HepG2 (cell line): ENCODE measurements at regions not wholly inside any gene's neighbourhood (a gene's known extent, or its start where the extent isn't known, plus 50 kb on each side); places are given as distances from the start of the nearest gene placed in this dataset.

Experiments used
- ATAC-seq: fragments of 200-7000 bp; cut with Tn5 transposase; 3 replicates; pipeline ENCODE4 v1.9.1; 2020; ENCODE audit warnings: mild to moderate bottlenecking, moderate library complexity
- BruUV-seq: library from RNA; stranded (reverse); fragments of 400-500 nt; replicated peaks from 2 replicates; lab custom pipeline; 2021; lab: Mats Ljungman, UMichigan
- CTCF ChIA-PET: fragments of 300-600 bp; formaldehyde crosslinking; extraction: SDS; loops from one replicate; lab custom pipeline; 2021; ENCODE audit warnings: low total read pairs, inconsistent platforms, low intra/inter-chr PET ratio; lab: Yijun Ruan, JAX
- POLR2A ChIA-PET: fragments of 350-600 bp; sonication (Branson Sonifier 250); formaldehyde crosslinking; loops from one replicate; lab custom pipeline; 2020; ENCODE audit warnings: antibody characterized with exemption, inconsistent platforms; lab: Yijun Ruan, JAX
- DNase-seq: peaks from one replicate; pipeline ENCODE4 v3.0.0-alpha.2; 2015; ENCODE audit warnings: low spot score
- FAIRE-seq: peaks from 3 replicates; lab custom pipeline; 2011; peaks lifted over from hg19 to GRCh38; lab: Jason Lieb, UNC
- H2AFZ ChIP-seq: one replicate; pipeline ENCODE4 v1.6.1; 2011; ENCODE audit warnings: low read length, inconsistent platforms
- H3K27ac ChIP-seq: fragments of 300-600 bp; 3 replicates; pipeline ENCODE4 v1.8.0; 2011; ENCODE audit warnings: mixed run types, mild to moderate bottlenecking, mixed read lengths, low read length, inconsistent platforms; ENCODE audit not compliant: insufficient read depth; ENCODE audit errors: extremely low read length
- H3K27me3 ChIP-seq, 2 experiments: fragments of 200-600 bp in 1 of 2; 2 replicates in 1 of 2; 3 replicates in 1 of 2; pipeline versions ENCODE4 v1.6.0 to v1.8.0; 2011; ENCODE audit warnings: low read length in 2 of 2, mild to moderate bottlenecking in 2 of 2, moderate library complexity in 2 of 2, inconsistent platforms in 1 of 2; ENCODE audit not compliant: insufficient read depth in 2 of 2, control insufficient read depth in 1 of 2
- H3K36me3 ChIP-seq, 2 experiments: fragments of 200-600 bp in 1 of 2; replicated peaks in 1 of 2; 2 replicates in 1 of 2; 3 replicates in 1 of 2; pipeline versions ENCODE4 v1.5.1 to v1.8.0; 2011; ENCODE audit warnings: low read length in 2 of 2, inconsistent platforms in 1 of 2; ENCODE audit not compliant: insufficient read depth in 2 of 2, control insufficient read depth in 1 of 2
- H3K4me1 ChIP-seq: 2 replicates; pipeline ENCODE4 v1.5.1; 2012; ENCODE audit warnings: low read length, inconsistent platforms; ENCODE audit not compliant: insufficient read depth
- H3K4me2 ChIP-seq: 2 replicates; pipeline ENCODE4 v1.6.0; 2011; ENCODE audit warnings: low read depth, low read length, inconsistent platforms
- H3K4me3 ChIP-seq, 3 experiments: fragments of 200-600 bp in 1 of 3; sonication (generic), shearing (Covaris generic) in 1 of 3; replicated peaks in 1 of 3; 2 replicates each; pipeline ENCODE4 v1.5.1; 2011 to 2016; ENCODE audit warnings: low read length in 3 of 3, inconsistent platforms in 2 of 3, low read depth in 2 of 3, mild to moderate bottlenecking in 2 of 3, control low read depth in 1 of 3, mixed read lengths in 1 of 3; ENCODE audit not compliant: insufficient read depth in 1 of 3
- H3K79me2 ChIP-seq: one replicate; pipeline ENCODE4 v1.6.1; 2011; ENCODE audit warnings: low read length, inconsistent platforms; ENCODE audit not compliant: insufficient read depth
- H3K9ac ChIP-seq: 2 replicates; pipeline ENCODE4 v1.6.0; 2011; ENCODE audit warnings: mild to moderate bottlenecking, low read depth, low read length, inconsistent platforms; ENCODE audit not compliant: insufficient read depth
- H3K9me3 ChIP-seq: 2 replicates; pipeline ENCODE4 v1.5.1; 2012; ENCODE audit warnings: mild to moderate bottlenecking, low read length
- H4K20me1 ChIP-seq: 2 replicates; pipeline ENCODE4 v1.6.0; 2011; ENCODE audit warnings: inconsistent platforms, mild to moderate bottlenecking, low read length, moderate library complexity; ENCODE audit not compliant: insufficient read depth
- CEBPG ChIP-seq: IDR thresholded peaks from 2 replicates; pipeline ENCODE4 v1.6.1; 2016
- CHCHD3 ChIP-seq: sonication (generic); formaldehyde crosslinking; IDR thresholded peaks from 2 replicates; pipeline ENCODE4 v1.8.0; 2022; ENCODE audit warnings: mild to moderate bottlenecking, missing genetic modification reagents, moderate library complexity
- KMT2B ChIP-seq: IDR thresholded peaks from 2 replicates; pipeline ENCODE4 v1.6.1; 2016; ENCODE audit warnings: missing genetic modification reagents, missing compliant biosample characterization
- PRPF4 ChIP-seq: fragments of 200-400 bp; formaldehyde crosslinking; IDR thresholded peaks from 2 replicates; pipeline ENCODE4 v1.6.1; 2016; ENCODE audit warnings: low read length, low read depth; ENCODE audit not compliant: poor library complexity, severe bottlenecking
- SAFB2 ChIP-seq: sonication (generic); formaldehyde crosslinking; IDR thresholded peaks from 2 replicates; pipeline ENCODE4 v1.5.1; 2020; ENCODE audit warnings: missing genetic modification reagents, low read depth, mild to moderate bottlenecking, borderline replicate concordance
- SMAD9 ChIP-seq: sonication (generic); formaldehyde crosslinking; IDR thresholded peaks from 2 replicates; pipeline ENCODE4 v1.5.1; 2020; ENCODE audit warnings: mild to moderate bottlenecking, missing genetic modification reagents
- SP1 ChIP-seq, 2 experiments: fragments of 450-650 bp in 1 of 2; sonication (generic) in 1 of 2; formaldehyde crosslinking in 1 of 2; IDR thresholded peaks; 2 replicates each; pipeline versions ENCODE4 v1.4.0 to v1.6.1; 2016 to 2020; ENCODE audit warnings: missing genetic modification reagents in 1 of 2
- TOE1 ChIP-seq: sonication (generic); formaldehyde crosslinking; IDR thresholded peaks from 2 replicates; pipeline ENCODE4 v1.4.0; 2020; ENCODE audit warnings: mild to moderate bottlenecking, missing genetic modification reagents
- ZFAT ChIP-seq: sonication (generic); formaldehyde crosslinking; conservative IDR thresholded peaks from 2 replicates; pipeline ENCODE4 v1.8.1; 2023; ENCODE audit warnings: missing genetic modification reagents, inconsistent platforms
- ZFP36L2 ChIP-seq: sonication (generic); formaldehyde crosslinking; IDR thresholded peaks from 2 replicates; pipeline ENCODE4 v1.4.0; 2020; ENCODE audit warnings: missing genetic modification reagents
- ZFP82 ChIP-seq: sonication (generic); formaldehyde crosslinking; IDR thresholded peaks from 2 replicates; pipeline ENCODE4 v1.5.1; 2020; ENCODE audit warnings: mild to moderate bottlenecking, missing genetic modification reagents, borderline replicate concordance
- ZIK1 ChIP-seq: sonication (generic); formaldehyde crosslinking; IDR thresholded peaks from 2 replicates; pipeline ENCODE4 v1.5.0; 2020; ENCODE audit warnings: mild to moderate bottlenecking, low read depth, missing genetic modification reagents, borderline replicate concordance
- ZNF256 ChIP-seq: sonication (generic); formaldehyde crosslinking; conservative IDR thresholded peaks from 2 replicates; pipeline ENCODE4 v1.4.0; 2020; ENCODE audit warnings: missing genetic modification reagents
- ZNF326 ChIP-seq: sonication (generic); formaldehyde crosslinking; IDR thresholded peaks from 2 replicates; pipeline ENCODE4 v1.4.0; 2020; ENCODE audit warnings: missing genetic modification reagents, borderline replicate concordance
- ZNF496 ChIP-seq: sonication (generic); formaldehyde crosslinking; IDR thresholded peaks from 2 replicates; pipeline ENCODE4 v1.8.1; 2023; ENCODE audit warnings: mild to moderate bottlenecking, moderate library complexity, missing genetic modification reagents; ENCODE audit not compliant: insufficient replicate concordance
- ZNF557 ChIP-seq: sonication (generic); formaldehyde crosslinking; IDR thresholded peaks from 2 replicates; pipeline ENCODE4 v1.4.0; 2020; ENCODE audit warnings: missing genetic modification reagents
- ZNF839 ChIP-seq: sonication (generic); formaldehyde crosslinking; IDR thresholded peaks from 2 replicates; pipeline ENCODE4 v1.4.0; 2020; ENCODE audit warnings: missing genetic modification reagents, mild to moderate bottlenecking, borderline replicate concordance
- WGBS: methylation state at CpG from one replicate; pipeline ENCODE4 v1.1.6; 2017; ENCODE audit warnings: low lambda C conversion rate; 5-methylcytosine and 5-hydroxymethylcytosine counted together
- in situ Hi-C: cut with HindIII; loops from 2 replicates; pipeline ENCODE4 v1.10.0; 2017; ENCODE audit warnings: low pct_unique_long_range_greater_than_20kb; ENCODE audit not compliant: extremely low pct_ligation_motif_present
- intact Hi-C: fragments of 100-400 bp; cut with micrococcal nuclease; formaldehyde crosslinking; loops from one replicate; pipeline ENCODE4 v1.10.0; 2022; ENCODE audit not compliant: unreplicated experiment
- TF ChIP-seq, protein P1 (sequence below): sonication (generic); formaldehyde crosslinking; IDR thresholded peaks from 2 replicates; pipeline ENCODE4 v1.4.0; 2020; ENCODE audit warnings: mild to moderate bottlenecking, missing genetic modification reagents
- TF ChIP-seq, protein P2 (sequence below): sonication (generic); formaldehyde crosslinking; IDR thresholded peaks from 2 replicates; pipeline ENCODE4 v1.5.0; 2020; ENCODE audit warnings: mild to moderate bottlenecking, missing genetic modification reagents

DNA sequence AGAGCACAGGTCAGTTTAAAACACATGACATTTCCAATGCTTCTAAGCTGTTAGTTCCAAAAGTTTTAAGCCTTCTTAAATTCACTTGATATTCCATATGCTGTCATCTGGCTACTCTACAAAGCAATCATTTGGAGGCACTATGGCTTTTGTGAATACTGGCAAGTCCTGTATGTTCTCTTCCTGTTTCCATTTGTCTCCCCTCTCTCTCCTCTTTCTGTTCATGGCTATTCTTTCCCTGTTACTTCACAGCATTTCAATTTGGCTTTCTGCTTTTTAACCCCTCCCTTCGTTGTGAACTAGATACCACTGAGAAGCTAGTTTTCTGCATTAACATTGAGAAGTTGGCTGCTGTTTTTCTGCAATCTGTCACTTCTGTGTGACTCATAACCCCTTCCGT lies 1337.2 kb upstream of the CELF4 start (continued):
- TF ChIP-seq SMAD9 (CRISPR knock-in tag): no peak
- TF ChIP-seq ZFP82 (CRISPR knock-in tag): no peak
- TF ChIP-seq ZNF256 (CRISPR knock-in tag): no peak
- TF ChIP-seq PRPF4: no peak
- TF ChIP-seq TOE1: no peak
- no peak for TF ChIP-seq ZNF557 (CRISPR knock-in tag)
- TF ChIP-seq ZFAT (CRISPR knock-in tag): no peak
- TF ChIP-seq, protein P1, sequence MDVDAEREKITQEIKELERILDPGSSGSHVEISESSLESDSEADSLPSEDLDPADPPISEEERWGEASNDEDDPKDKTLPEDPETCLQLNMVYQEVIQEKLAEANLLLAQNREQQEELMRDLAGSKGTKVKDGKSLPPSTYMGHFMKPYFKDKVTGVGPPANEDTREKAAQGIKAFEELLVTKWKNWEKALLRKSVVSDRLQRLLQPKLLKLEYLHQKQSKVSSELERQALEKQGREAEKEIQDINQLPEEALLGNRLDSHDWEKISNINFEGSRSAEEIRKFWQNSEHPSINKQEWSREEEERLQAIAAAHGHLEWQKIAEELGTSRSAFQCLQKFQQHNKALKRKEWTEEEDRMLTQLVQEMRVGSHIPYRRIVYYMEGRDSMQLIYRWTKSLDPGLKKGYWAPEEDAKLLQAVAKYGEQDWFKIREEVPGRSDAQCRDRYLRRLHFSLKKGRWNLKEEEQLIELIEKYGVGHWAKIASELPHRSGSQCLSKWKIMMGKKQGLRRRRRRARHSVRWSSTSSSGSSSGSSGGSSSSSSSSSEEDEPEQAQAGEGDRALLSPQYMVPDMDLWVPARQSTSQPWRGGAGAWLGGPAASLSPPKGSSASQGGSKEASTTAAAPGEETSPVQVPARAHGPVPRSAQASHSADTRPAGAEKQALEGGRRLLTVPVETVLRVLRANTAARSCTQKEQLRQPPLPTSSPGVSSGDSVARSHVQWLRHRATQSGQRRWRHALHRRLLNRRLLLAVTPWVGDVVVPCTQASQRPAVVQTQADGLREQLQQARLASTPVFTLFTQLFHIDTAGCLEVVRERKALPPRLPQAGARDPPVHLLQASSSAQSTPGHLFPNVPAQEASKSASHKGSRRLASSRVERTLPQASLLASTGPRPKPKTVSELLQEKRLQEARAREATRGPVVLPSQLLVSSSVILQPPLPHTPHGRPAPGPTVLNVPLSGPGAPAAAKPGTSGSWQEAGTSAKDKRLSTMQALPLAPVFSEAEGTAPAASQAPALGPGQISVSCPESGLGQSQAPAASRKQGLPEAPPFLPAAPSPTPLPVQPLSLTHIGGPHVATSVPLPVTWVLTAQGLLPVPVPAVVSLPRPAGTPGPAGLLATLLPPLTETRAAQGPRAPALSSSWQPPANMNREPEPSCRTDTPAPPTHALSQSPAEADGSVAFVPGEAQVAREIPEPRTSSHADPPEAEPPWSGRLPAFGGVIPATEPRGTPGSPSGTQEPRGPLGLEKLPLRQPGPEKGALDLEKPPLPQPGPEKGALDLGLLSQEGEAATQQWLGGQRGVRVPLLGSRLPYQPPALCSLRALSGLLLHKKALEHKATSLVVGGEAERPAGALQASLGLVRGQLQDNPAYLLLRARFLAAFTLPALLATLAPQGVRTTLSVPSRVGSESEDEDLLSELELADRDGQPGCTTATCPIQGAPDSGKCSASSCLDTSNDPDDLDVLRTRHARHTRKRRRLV (CRISPR knock-in tag): no peak

DNA sequence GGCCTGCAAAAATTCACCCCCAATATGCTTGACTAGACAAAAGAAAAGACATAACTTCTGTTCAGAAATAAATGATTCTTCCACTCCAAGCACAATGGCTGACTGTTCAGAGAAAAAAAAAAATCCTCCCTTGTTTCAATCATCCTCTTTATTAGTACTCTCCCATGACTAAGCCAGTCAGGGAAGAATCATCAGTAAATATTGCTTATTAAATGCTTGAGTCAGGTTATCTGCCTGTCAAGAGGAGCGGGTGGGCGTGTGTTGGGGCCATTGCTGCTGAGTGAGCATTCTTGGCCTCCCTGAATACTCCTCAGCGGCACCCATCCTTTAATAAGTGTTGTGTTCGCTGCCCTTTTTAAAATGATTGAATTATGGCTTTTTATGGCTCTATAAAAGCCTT lies 1334.8 kb upstream of the CELF4 start:
- ChIA-PET CTCF (no interaction called here), POLR2A (no interaction called here)
- no peaks in the 10 kb centered on the region for H3K36me3 ChIP-seq
- WGBS: 0% methylated on average over 4 of the region's 4 CpGs
- H3K4me1 ChIP-seq: no peaks in the 10 kb centered on the region
- no peak overlapping the region for H2AFZ ChIP-seq
- no peaks in the 10 kb centered on the region for H3K9me3 ChIP-seq
- H3K4me3 ChIP-seq: no peak overlapping the region
- H3K27me3 ChIP-seq: no peaks in the 10 kb centered on the region
- no peak for DNase-seq
- H3K4me2 ChIP-seq: no peak overlapping the region
- no peak overlapping the region for H3K9ac ChIP-seq
- no peak for ATAC-seq
- H3K27ac ChIP-seq: no peak overlapping the region
- intact Hi-C loops: no loop called here
- no peak for FAIRE-seq
- no peaks in the 10 kb centered on the region for H4K20me1 ChIP-seq
- in situ Hi-C loops: no loop called here
- no peaks in the 10 kb centered on the region for H3K79me2 ChIP-seq
- no TSS peak for BruUV-seq
- TF ChIP-seq PRPF4 (no peak), SP1 (IDR thresholded peaks at IDR 0.05) (no peak), SP1 (CRISPR knock-in tag; IDR thresholded peaks at IDR 0.05) (no peak), ZNF326 (CRISPR knock-in tag) (no peak), ZIK1 (CRISPR knock-in tag) (no peak), ZNF496 (no peak), CEBPG (no peak), ZFP36L2 (CRISPR knock-in tag) (no peak), CHCHD3 (CRISPR knock-in tag) (no peak), SAFB2 (CRISPR knock-in tag) (no peak), ZNF839 (CRISPR knock-in tag) (no peak), KMT2B (no peak)
- TF ChIP-seq, protein P2, sequence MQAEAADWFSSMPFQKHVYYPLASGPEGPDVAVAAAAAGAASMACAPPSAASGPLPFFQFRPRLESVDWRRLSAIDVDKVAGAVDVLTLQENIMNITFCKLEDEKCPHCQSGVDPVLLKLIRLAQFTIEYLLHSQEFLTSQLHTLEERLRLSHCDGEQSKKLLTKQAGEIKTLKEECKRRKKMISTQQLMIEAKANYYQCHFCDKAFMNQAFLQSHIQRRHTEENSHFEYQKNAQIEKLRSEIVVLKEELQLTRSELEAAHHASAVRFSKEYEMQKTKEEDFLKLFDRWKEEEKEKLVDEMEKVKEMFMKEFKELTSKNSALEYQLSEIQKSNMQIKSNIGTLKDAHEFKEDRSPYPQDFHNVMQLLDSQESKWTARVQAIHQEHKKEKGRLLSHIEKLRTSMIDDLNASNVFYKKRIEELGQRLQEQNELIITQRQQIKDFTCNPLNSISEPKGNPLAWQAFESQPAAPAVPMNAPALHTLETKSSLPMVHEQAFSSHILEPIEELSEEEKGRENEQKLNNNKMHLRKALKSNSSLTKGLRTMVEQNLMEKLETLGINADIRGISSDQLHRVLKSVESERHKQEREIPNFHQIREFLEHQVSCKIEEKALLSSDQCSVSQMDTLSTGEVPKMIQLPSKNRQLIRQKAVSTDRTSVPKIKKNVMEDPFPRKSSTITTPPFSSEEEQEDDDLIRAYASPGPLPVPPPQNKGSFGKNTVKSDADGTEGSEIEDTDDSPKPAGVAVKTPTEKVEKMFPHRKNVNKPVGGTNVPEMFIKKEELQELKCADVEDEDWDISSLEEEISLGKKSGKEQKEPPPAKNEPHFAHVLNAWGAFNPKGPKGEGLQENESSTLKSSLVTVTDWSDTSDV (CRISPR knock-in tag): no peak
